NCI-H2107 (cell line): ENCODE measurements at regions not wholly inside any gene's neighbourhood (a gene's known extent, or its start where the extent isn't known, plus 50 kb on each side); places are given as distances from the start of the nearest gene placed in this dataset.
"Not testable (repeated sequence)": the region's sequence is repeated elsewhere in the genome, so short reads cannot be mapped to it uniquely, and the experiment has no call there.

Source experiments
- DNase-seq: peaks from one replicate; lab custom pipeline; 2025; lab: John Stamatoyannopoulos, UW

DNA sequence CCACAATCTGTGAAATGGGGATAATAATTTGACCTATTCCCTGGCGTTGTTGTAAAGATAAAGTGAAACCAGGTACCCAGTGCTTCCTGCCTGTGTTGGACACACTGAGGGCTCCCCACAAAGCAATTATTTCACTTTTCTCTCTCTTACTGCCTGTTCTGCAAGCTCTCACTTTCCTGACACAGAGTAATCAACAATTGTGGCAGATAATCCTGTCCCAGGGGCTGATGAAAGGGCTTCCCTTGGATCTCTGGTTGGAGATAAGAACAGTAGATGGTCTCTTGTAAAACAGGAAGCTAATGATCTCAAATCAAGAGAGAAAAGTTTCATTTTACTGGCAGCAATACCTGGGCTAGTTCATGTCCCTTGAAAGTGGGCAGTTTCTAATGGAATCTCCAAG lies 190.4 kb upstream of the EPHA4 start:
- no peak for DNase-seq

DNA sequence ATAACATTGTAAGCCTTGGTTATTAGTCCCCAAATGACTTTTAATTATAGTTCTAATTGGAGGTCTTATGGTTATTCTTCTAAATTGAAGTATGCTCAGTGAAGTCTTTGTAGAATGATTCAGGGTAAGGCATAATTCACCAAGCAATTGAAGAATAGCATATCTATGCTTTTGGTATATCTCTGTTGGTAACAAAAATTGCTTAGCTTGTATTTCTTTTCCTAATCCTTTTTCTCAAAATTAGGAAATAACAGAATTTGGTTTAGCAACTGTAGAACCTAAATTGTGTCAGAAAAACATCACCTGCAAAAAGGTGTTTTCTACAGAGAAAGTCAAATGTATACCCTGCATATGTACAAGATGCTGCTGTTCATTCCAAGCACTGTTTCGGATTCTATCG lies 189.2 kb upstream of the EPHA4 start:
- DNase-seq, result no peak

DNA sequence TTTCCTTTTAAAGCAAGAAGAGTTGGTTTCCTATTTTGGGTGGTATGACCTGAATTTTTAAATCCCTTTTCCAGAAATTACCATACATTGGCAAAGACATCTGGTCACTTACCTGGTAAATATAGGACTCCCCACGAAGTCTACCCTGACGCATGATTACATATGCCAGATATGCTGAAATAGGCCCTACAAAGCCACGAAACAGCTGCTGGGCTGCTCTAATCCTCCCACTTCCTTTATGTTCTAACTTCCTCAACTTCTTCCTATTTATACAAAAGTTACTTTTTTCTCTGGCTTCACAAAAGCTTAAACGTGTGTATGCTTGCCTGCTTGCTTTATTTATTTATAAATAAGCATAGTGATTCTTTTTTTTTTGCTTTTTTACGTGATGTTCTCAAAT lies 186.0 kb upstream of the EPHA4 start:
- no peak for DNase-seq

DNA sequence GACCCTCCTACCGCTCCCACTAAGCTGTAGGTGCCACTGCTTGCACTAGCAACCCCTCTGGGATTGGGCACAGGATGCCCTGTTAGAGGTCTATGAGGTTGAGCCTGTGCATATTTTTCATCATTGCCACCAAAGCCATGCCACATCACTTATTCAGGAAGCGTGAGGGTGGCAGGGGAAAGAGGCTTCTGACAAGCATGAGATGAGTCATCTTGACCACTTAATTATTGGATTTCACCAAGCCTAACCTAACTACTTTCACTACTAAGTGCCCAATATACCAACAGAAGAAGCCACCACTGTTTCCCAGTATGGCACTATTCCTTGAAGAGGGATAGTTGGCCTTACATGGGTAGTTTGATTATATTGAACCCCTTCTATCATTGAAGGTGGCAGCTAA lies 181.3 kb upstream of the EPHA4 start:
- DNase-seq, result no peak

DNA sequence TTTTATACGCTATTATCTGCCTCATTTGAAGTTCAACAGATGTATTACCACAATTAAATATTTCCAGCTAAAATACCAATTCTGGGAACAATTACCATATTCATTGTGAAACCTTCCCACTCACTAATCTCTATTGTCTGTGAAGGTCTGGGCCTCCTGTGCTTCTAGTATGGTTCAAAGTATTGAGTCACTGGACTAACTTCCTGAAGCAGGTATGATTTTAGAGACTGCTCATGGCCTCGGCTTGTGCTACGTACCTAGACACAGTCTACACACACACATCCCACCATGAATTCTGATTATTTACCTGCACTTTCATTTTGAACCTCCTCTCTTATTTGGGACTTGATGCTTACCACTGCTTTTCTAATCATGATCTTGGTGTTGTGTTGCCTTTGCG lies 180.7 kb upstream of the EPHA4 start:
- DNase-seq, result no peak

DNA sequence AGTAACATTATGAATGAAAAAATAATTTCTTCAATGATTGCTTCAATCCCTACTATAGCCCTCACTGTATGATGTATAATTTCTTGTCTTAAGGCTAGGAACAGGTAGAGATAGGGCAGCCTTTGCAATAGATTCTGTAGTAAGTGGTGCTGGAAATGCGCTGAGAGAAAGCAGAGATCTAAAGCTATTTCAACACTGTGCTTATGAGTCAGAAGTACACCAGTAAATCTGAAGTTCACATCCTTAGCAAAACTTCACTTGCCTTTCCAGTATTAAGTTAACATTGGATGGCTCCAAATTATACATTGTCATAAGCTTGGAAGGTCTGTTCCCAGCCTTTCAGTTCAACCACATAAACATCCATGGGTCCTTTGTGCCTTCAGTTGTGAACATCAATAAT lies 178.2 kb upstream of the EPHA4 start:
- DNase-seq, result no peak

DNA sequence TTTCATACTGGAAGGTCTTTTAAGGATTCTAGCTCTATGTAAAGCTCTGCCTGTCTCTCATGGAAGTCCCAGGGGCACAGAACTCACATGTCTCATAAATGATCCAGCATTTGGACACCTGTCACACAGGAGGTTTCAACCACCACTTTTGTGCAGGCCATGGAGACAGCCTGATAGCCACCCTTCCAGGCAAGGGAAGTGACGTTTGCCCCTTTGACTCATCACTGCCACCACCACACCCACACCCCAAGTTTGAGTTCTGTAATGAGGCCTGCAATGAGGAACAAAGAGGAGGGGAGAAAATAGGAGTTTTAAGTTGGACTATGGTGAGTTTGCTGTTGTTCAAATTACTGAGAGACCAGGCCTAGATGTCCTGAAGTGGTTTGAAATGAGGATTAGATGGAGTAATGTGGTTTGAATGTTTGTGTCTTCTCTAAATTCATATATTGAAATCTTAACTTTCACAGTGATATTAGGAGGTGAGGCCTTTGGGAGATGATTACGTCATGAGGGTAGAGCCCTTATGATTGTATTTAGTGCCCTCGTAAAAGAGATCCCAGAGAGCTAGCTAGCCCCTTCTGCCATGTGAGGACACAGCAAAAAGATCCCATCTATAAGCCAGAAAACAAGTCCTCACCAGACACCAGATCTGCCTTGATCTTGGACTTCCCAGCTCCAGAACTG lies 175.3 kb upstream of the EPHA4 start:
- DNase-seq, result no peak

DNA sequence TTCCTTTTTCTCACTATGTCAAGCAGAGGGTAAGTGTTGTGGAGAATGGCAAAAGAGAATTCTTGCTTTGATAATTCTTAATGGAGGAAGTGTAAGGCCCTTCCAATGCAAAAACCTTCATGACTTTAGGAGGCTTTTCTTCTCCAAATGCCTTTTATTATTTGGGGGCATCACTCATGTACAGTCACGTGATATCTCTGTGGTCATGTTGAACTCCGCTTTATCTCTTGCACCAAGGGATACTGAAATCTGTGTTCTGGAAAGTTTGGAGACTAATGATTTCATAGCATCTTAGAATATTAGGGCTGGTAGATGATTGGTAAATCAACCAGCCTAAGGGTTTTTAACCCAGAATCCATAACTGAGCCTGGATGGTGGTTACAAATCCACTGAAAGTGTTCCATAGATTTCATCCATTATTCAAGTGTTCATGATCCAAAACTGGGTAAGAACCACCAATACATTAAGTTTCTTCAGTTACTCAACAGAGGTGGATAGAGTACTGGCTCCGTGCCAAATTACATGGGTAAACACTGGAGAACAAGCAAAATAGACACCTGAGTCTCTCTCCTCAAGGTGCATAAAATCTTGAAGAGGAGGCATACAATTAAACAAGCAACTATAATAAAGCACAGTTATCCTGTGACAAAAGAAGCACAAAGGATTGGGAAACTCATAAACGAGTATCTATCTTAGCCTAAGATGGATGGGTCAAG lies 169.6 kb upstream of the EPHA4 start:
- no peak for DNase-seq

DNA sequence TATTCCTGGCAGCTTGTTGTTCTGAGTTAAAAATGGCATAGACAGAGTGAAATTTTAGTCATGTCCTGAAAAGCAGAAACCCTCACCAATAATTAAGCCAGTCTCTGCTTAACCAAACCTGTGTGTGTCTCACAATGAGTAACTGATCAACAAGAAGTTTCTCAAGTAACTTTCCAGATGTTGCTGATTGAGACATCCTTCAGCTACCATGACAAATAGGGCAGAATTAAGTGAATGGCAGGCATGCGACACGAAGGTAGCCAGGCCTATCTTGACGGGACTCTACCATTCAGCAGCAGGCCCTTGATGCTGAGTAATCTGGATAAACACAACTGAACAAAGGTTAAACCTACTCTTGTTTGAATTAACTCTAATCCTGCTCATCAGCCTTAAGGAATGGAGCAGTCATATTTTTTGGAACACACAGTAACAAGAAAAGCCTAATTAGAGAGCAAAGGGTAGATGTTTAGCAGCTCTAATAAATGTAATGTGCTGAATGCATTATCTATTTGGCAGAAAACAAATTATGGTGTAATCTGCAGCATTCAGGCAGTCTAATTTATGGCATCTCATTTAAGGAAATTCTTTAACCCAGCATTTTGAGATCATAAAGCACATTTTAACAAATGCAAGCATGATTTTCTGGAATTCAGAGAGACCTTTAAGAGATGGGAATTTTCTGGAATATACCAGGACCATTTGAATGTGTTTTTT lies 159.5 kb upstream of the EPHA4 start:
- DNase-seq, result no peak

DNA sequence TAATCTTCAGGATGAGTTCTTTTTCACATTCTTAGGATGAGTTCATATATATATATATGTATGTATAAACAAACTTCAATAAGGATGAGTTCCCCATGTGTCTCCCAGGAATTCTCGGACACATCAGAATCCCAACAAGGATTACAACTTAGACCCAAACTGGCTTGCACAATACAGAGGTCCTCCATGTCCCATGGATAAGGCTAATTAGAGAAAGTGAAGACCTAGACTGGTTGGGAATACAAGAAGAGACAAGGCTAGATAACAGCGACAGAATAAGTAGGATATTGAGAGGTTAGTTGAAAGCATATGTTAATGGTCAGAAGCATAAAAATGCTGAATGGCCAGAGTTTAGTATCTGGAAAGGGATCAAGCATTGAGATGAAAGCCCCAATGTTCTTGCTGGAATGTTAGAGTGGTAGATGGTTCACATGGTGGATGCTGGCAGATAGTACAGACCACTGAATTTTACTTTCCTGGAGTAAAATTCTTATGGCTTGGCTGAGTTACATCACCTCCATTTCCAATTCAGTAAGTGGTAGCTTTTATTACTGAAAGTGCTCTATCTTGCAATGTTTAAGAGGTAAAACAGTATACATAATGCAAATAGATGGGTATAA lies 154.9 kb upstream of the EPHA4 start:
- DNase-seq, result no peak

DNA sequence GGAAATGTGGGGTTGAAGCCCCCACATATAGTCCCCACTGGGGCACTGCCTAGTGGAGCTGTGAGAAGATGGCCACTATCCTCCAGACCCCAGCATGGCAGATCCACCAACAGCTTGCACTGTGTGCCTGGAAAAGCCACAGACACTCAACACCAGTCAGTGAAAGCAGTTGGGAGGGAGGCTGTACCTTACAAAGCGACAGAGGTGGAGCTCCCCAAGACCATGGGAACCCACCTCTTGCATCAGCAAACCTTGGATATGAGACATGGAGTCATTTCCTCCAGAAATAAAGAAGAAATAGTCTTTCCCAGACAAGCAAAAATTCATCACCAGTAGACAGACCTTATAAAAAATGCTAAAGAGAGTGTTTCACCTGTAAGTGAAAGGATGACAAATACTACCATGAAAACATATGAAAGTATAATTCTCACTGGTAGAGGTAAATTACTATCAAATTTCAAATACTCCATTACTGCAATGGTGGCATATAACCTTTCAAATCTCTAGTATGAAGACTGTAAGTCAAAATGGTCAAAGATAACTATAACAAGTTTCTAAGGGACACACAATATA lies 152.6 kb upstream of the EPHA4 start:
- DNase-seq, result no peak

DNA sequence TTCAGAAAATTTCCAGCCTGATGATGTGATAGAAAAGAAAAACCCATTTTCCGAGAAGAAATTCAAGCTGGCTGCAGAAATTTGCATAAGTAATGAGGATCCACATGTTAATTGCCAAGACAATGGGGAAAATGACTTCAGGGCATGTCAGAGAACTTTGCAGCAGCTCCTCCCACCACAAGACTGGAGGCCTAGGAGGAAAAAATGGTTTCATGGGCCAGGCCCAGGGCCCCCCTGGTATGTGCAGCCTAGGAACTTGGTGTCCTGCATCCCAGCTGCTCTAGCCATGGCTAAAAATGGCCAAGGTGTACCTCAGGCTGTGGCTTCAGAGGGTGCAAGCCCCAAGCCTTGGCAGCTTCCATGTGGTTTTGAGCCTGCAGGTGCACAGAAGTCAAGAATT lies 152.0 kb upstream of the EPHA4 start:
- DNase-seq, result not testable (repeated sequence)

DNA sequence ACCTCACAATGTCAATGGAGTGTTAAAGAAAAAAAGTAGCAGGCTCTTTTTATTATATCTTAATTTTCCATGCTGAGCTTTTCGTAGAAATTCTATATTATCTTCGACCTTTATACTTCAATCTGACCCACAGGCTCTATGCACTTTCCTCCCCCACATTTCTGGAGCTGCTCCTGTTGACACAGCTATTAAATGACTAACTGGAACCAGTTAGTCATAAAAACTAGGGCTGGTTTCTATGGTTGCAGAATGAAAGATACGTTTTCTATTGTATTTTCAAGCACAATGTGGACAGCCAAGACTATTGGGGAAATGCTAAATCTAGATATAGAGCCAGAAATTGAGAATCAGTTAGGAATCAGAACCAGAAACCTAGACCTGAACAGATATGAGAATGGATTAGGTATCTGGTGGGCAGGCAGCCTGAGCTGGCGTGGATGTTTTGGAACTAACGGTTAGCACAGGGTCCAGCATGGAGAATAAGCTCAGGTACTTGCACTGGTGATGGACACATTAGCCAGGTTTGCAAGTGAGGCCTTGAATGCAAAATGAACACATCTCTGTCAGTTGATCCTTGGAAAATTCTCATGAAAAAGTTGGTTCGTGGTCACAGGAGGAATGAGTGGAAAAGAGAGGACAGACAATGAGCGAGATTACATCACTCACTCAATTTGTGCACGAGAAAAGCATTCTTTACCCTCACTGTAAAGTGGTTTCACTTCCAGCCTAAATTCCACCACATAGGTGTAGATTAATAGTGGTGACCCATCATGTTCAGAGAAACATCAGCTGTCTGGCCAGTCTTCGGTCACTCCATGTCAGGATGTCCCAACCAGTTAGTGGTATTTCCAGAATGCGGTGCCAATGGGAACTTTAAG lies 144.6 kb upstream of the EPHA4 start:
- no peak for DNase-seq

DNA sequence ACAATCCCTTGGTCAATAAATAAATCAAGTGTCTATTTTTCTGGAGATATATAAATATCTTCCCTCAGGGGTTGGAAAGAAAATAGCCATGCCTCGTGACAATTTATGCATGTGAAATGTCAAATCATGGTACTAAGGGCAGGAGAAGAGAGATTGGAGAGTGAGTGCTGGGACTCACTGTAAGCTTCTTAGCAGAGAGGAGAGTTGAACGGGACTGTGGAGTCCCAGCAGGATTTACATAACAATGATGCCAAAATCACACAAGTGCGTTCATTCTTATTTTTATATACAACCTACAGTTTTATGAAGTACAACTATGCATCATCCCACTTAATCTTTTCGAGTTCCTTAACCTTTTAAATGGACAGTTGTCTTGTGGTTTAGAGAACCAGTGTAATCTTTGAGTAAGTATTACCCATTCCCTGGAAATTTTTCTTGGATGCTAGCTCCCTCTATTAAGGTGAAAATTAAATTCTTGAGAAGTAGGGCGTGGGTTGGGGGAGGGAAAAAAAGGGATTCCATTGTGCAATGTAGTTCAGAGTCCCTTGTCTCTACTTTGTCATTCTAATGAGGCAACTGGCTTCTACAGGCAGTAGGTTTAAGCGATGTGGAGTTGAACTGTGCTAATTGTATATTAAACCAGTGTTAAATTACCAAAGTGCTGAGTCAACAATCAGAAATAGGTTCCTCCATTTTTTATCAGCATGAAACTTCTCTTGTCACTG lies 143.6 kb upstream of the EPHA4 start:
- no peak for DNase-seq

DNA sequence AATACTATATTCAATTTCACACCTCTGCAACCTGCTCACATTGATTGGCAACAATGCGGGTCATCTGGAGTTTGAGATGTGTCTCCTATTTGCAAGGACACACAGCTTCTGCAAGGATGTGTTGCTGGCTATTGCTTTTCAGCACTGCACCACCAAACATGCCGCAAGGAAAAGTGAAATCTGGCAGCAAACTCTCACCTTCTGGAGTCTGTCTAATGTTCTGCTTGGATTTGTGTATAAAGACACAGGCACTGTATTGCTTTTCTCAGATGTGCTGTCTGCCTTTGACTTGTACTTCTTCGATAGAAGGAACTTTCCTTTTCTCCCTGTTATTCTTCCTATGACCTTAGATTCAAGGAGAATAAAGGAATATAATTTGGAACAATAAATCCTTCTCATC lies 138.6 kb upstream of the EPHA4 start:
- DNase-seq, result no peak

DNA sequence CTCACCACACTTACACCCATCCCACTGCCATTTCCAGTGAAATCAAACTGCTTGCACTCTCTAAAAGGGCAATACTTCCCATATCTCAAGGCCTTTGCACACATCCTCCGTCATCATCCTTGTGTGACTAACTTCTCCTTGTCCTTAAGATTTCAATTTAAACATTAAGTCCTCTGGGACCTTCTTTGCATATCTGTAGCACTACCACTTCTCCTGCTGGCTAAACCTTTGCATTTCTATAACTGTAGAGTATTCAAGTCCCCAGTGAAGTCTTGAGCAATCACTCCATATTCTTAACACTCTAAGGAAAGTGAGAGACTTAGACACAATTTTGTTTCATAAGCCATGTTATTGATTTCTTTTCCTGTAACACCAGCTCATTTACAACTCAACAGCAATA lies 136.8 kb upstream of the EPHA4 start:
- DNase-seq, result no peak

DNA sequence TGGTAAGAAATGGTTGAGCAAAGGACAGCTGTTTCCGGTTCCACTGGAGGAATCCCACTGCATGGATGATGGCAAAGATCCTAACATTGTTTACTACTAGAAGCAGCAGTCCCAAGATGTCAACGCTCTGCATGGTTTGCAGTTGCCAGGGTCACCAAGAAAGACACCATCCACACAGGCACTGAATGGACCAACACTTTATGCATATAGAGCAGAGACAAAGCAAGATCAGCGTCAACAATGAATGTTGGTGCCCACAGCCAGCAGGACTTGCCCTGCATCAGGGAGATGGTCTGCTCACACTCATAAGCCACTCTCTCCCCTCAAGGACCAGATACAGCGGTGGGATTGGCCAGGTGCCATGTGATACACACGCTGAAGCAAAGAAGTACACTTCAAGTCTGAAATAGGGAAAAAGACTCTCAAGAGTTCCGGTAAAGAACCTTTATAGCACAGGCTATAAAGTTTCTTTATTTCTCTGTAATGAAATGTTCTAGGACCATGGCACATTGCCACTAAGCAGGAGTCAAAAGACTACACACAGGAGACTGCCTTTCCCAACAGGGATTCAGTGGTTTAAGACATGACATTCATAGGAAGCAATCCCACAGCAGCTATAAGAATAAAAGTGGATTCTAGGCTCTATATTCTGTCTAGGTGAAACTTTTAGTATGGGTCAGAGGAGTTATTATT lies 133.2 kb upstream of the EPHA4 start:
- DNase-seq, result no peak

DNA sequence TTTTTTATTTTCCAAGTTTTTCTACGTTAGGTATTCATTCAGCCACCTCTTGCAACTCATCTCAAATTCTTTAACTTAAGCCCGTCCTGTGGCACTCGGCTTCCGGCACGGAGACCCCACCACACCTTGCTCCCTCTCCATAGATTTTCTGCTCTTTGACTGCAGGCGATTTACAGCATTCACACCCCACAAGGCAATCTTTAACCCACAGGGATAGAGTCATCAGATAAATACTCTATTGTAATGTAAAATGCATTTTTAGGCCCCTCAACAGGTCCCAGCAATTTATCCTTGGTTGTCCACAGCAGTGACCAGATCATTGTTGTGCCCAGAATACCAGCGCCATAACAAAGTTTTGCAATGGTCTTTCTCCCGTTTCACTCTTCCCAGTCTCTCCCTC lies 132.3 kb upstream of the EPHA4 start:
- DNase-seq, result no peak

DNA sequence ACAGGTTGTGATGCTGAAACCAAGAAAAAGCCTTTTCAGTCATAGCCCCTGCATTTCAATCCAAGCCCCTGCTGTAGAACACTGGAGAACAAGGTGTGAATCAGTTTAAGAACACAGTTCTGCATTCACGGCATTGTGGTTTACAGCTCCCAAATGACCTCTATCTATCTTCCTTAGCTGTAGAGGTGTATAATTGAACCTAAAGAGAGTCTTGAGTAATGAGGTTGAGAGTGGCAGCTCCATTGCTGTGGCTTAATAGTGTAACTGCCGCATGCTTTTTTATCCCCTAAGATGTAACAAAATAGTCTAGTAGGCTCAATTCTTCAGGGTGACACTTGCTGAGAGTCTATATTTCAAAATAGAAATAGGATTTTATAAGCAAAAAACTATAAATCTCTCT lies 121.3 kb upstream of the EPHA4 start:
- no peak for DNase-seq

DNA sequence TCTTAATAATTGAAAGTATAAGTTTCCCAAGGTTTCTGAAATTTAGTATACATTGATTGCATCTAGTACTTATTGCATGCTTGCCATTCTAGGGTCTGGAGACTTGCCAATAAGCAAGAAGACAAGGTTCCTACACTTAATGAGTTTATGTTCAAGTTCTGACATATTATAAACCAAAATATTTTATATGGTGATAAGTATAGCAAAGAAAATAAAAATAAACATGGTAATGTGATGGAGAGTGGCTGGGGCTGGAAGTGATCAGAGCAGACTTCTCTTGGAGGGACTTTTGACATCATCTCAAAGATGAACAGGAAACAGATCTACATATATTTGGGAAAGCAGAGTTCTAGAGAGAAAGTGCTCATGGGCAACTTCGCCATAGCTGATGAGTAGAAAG lies 119.5 kb upstream of the EPHA4 start:
- no peak for DNase-seq
